Astrocyte of the spinal cord (primary cell): ENCODE measurements at regions not wholly inside any gene's neighbourhood (a gene's known extent, or its start where the extent isn't known, plus 50 kb on each side); places are given as distances from the start of the nearest gene placed in this dataset.
A peak's percentile ranks its signal among the peaks of the same experiment; 100 is the strongest.

Experiments used
- DNase-seq: peaks from one replicate; pipeline ENCODE4 v3.0.0; 2011; ENCODE audit warnings: low read depth, low spot score
- H3K4me3 ChIP-seq: 2 replicates; pipeline ENCODE4 v1.5.1; 2011; ENCODE audit warnings: low read depth, mild to moderate bottlenecking, low read length, moderate library complexity
- CTCF ChIP-seq: IDR thresholded peaks from 2 replicates; pipeline ENCODE4 v1.5.1; 2012; ENCODE audit warnings: low read depth, mild to moderate bottlenecking, low read length, inconsistent platforms
- in situ Hi-C: cut with HindIII; loops from 2 replicates; pipeline ENCODE4 v1.10.0; 2017; ENCODE audit warnings: low sequenced_read_pairs

GRCh38 chr13:26921918-26922317 lies 161.3 kb upstream of the GPR12 start:
- in situ Hi-C loops = no loop called here
- TF ChIP-seq CTCF = no peak
- no peak overlapping the region for H3K4me3 ChIP-seq
- no peak for DNase-seq

- in situ Hi-C loops = no loop called here
- DNase-seq = no peak
- H3K4me3 ChIP-seq = no peak overlapping the region
- TF ChIP-seq CTCF = no peak
Observed at GRCh38 chr13:26920614-26921355, 160.2 kb upstream of the GPR12 start.

GRCh38 chr13:26919732-26920131 lies 159.1 kb upstream of the GPR12 start:
- in situ Hi-C loops = no loop called here
- TF ChIP-seq CTCF = no peak

GRCh38 chr13:26919311-26919710 lies 158.7 kb upstream of the GPR12 start:
- no peak overlapping the region for H3K4me3 ChIP-seq
- DNase-seq = peak; percentile 57
- no peak for TF ChIP-seq CTCF
- in situ Hi-C loops = no loop called here

More at GRCh38 chr13:26919732-26920131, 159.1 kb upstream of the GPR12 start:
- DNase-seq = no peak
- H3K4me3 ChIP-seq = no peak overlapping the region

GRCh38 chr13:26914624-26915023 lies 154.0 kb upstream of the GPR12 start:
- DNase-seq = peak; percentile 1

GRCh38 chr13:26914148-26914547 lies 153.6 kb upstream of the GPR12 start:
- no peak for TF ChIP-seq CTCF
- in situ Hi-C loops = no loop called here
- no peak overlapping the region for H3K4me3 ChIP-seq
- no peak for DNase-seq

More at GRCh38 chr13:26914624-26915023, 154.0 kb upstream of the GPR12 start:
- no peak for TF ChIP-seq CTCF
- H3K4me3 ChIP-seq = no peak overlapping the region
- in situ Hi-C loops = no loop called here
